ENCODE measurements at regions not wholly inside any gene's neighbourhood (a gene's known extent, or its start where the extent isn't known, plus 50 kb on each side); places are given as distances from the start of the nearest gene placed in this dataset.
"Not testable (repeated sequence)": the region's sequence is repeated elsewhere in the genome, so short reads cannot be mapped to it uniquely, and the experiment has no call there.

- DNase-seq: not testable (repeated sequence)
These were observed 306.4 kb downstream of the SEMA3D start for GRCh38 chr7:84880326-84880997.

DNA sequence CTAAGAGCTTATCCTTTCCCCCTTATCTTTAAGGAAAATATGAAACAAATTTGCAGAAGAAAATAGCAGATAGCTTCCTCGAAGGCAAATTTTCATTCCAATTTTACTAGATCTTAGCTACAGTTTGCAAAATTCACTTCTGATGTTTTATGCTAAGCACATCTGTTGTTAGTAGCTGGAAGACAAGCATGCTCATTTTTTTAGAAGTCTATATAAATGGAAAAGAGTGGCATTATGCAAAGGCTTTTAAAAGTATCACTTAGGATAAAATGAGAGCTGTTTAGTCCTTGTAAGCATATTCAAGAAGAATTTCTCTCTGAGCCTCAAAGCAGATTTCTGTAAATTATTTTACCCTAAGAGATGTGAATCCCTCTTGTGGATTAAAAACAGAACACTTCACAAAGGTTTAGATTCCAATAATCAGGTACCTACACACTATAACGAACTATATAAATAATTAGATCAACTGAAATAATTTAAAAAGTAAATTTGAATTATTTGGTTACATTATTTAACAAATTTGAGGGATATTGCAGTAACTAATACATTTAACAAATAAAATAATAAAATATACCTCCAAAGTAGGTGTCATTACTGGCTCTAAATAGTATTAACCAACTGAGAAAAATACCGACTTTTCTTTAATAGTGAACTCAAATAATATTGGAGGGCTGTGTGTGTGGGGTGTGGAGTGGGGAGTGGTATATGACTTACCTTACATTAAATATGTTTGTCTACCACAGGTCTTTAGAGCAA is 307.1 kb downstream of the SEMA3D start:
- no peak for DNase-seq

DNA sequence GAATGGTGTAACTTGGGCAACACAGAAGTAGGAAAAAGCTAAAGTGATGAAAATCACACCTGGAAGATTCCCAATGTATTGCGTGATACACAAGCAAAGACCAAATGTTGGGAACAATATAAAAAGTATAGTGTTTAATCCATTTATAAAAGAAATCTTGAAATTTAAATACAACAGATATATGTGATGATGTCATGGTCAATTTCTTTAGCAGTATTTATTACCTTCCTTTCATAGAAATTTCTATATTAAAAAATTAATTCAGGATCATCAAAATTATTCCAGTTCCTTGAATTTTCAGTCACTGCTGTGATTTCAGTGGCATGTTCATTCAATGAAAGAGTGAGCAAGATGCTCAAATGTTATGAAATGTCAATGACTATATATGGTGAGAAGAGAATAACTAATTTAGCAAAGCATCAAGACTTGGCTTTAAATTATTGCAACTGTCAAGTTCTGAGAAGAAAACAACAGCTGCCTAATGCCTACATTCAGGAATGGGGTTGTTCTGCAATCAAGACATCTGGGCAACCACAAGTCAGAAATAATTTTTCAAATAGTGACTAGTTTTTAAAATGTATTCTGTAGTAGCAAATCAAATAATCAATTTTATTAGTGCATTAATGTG is 308.8 kb downstream of the SEMA3D start:
- no peak for DNase-seq

DNA sequence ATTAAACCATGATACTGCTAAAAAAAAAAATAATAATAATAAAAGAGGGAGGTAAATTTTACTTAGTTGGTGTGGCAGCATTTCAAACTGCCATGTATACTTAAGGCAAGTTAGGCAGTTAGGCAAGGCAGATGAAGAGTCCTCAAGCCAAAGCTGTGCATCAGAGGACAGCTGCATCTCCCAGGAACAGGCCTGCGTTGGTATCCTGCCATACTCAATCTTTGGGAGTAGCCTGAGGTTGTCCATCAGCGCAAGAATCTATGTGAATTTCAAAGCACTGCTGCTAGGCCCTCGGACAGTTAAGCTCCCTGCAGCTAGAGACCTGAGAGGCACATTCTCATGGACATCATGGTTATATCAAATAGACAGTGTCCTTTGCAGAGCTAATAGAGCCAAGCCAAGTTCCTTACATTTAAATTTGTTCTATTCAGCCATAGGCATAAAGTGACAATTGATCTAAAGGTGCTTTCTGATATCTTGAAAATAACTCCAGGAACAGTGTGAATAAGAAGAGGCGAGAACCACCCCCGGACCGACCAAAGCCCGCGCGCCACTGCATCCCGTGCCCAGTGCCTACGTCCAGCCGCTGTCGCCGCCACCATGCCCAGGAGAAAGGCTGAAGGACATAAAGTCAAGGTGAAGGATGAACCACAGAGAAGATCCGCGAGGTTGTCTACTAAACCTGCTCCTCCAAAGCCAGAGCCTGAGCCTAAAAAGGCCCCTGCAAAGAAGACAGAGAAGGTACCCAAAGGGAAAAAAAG is 310.6 kb downstream of the SEMA3D start:
- DNase-seq: peak; percentile 7 to 33 (median 18)

- no peak for DNase-seq
These were observed 321.3 kb downstream of the SEMA3D start for GRCh38 chr7:84865560-84865959.

DNA sequence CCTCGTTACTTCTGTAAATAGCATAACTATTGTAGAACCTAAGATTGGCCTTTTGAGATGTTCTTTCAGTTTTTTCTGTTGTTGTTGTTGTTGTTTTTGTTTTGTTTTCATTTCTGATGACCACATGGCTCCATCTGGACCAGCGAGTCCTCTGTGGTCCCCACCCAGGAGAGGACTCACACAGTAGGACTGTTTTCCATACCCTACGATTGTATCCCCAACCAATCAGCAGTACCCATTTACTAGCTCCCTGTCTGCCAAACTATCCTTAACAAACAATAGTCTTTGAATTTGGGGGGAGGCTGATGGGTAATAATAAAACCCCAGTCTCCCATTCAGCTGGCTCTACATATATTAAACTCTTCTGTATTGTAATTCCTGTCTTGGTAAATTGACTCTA is 329.5 kb downstream of the SEMA3D start:
- DNase-seq: no peak

GRCh38 chr7:84855758-84856157 is 331.1 kb downstream of the SEMA3D start:
- DNase-seq: no peak

DNA sequence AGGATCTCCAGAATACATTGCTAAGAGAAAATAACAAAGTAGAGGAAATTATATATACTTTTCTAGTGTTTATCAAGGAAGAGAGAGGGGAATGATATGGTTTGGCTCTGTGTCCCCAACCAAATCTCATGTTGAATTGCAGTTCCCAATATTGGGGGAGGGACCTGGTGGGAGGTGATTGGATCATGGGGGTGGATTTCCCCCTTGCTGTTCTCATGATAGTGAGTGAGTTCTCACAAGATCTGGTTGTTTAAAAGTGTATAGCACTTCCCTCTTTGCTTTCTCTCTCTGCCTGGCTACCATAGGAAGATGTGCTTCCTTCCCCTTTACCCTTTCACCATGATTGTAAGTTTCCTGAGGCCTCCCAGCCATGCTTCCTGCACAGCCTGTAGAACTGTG is 337.9 kb downstream of the SEMA3D start:
- not testable (repeated sequence) for DNase-seq

- DNase-seq: peak in 1 of 3 donors; percentile 30
These were observed 338.5 kb downstream of the SEMA3D start for GRCh38 chr7:84848219-84848973.

DNA sequence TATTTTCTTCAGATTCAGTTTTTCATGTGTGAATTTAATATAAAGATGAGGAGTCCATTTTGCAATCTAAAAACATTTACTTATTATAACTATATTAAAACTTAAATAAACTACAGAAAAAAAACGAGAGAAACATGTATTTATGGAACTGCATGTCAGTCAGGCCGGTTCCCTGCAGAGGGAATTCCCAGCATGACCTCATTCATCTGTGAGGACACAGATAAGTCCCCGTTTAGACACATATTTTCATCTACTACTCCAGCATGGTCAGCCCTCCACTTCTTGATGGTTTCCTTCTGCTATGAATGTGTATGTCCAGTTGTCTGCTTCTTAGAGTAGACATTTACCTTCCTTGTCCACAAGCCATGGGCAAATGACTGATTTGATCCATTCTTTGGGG is 339.1 kb downstream of the SEMA3D start:
- peak in 1 of 3 donors; percentile 3 for DNase-seq

GRCh38 chr7:84847038-84847437 is 339.8 kb downstream of the SEMA3D start:
- DNase-seq: no peak

DNA sequence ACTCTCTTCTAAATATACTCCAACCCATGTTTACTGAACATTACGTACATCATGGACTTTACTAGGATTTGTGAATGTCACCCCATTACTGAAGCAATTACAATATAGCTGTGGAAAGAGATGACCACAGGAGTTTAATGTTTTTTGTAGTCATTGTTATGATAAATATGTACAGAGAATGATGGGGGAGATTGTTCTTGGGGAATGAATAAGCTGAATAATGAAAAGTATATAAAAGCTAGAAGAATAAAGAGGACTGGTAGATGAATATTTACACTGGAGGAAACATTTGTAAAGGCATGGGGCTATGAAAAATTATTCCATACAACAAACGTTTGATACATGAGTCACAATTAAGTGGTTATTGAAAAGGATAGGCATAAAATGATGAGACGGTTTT is 340.9 kb downstream of the SEMA3D start:
- no peak for DNase-seq

- peak in 1 of 3 donors; percentile 7 for DNase-seq
These were observed 342.1 kb downstream of the SEMA3D start for GRCh38 chr7:84844771-84845170.

GRCh38 chr7:84841809-84842208 is 345.0 kb downstream of the SEMA3D start:
- DNase-seq: peak; percentile 38 to 67 (median 48)

- no peak for DNase-seq
These were observed 348.0 kb downstream of the SEMA3D start for GRCh38 chr7:84838857-84839256.

- peak in 1 of 3 donors; percentile 2 for DNase-seq
These were observed 349.5 kb downstream of the SEMA3D start for GRCh38 chr7:84837405-84837804.

- DNase-seq: no peak
These were observed 357.1 kb downstream of the SEMA3D start for GRCh38 chr7:84829719-84830118.

DNA sequence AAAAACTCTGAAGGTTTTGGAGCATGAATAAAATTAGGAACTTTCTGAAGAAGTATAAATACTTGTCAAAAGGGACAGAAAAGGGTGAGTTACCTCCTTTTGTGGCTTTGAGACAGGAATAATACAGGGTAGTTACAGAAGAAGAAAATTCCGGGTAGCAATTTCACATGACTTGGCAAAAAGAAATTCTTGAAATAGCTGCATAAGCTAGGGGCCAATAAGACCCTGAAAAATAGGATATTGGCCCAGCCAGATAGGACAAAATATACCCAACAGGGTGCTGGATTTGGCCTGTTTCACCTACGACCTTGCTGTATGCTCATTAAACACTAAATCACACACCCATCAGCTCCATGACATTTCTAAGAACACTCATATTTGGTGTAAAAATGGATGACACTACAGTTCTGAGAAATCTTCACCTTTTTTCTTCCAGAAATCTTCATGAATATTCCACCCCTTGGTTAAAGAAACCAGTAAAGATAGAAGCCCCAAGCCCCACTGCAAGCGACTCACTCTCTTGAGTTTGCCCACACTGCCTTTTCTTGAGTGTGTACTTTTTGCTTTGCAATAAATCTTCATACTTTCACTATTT is 362.7 kb downstream of the SEMA3D start:
- DNase-seq: no peak

- DNase-seq: no peak
These were observed 363.3 kb downstream of the SEMA3D start for GRCh38 chr7:84823530-84823929.

GRCh38 chr7:84822941-84823510 is 363.8 kb downstream of the SEMA3D start:
- no peak for DNase-seq
